GM21717 (cell line): ENCODE measurements at regions not wholly inside any gene's neighbourhood (a gene's known extent, or its start where the extent isn't known, plus 50 kb on each side); places are given as distances from the start of the nearest gene placed in this dataset.
"Not testable (repeated sequence)": the region's sequence is repeated elsewhere in the genome, so short reads cannot be mapped to it uniquely, and the experiment has no call there.

Source experiments
- ATAC-seq: cut with Tn5 transposase; IDR thresholded peaks from one replicate; pipeline ENCODE4 v1.9.1; 2021; ENCODE audit warnings: mild to moderate bottlenecking, moderate library complexity; ENCODE audit not compliant: unreplicated experiment

GRCh38 chr2:183455056-183455455 is 330.8 kb downstream of the NUP35 start:
- no peak for ATAC-seq

GRCh38 chr2:183456177-183456576 is 331.9 kb downstream of the NUP35 start:
- no peak for ATAC-seq

GRCh38 chr2:183458460-183458859 is 334.2 kb downstream of the NUP35 start:
- no peak for ATAC-seq

GRCh38 chr2:183459466-183459865 is 335.2 kb downstream of the NUP35 start:
- no peak for ATAC-seq

GRCh38 chr2:183463821-183464220 is 339.6 kb downstream of the NUP35 start:
- ATAC-seq: no peak

GRCh38 chr2:183465048-183465447 is 340.8 kb downstream of the NUP35 start:
- no peak for ATAC-seq

- no peak for ATAC-seq
These were observed 350.9 kb downstream of the NUP35 start for GRCh38 chr2:183474912-183475695.

- ATAC-seq: no peak
These were observed 352.2 kb downstream of the NUP35 start for GRCh38 chr2:183476490-183476889.

GRCh38 chr2:183477296-183477695 is 353.1 kb downstream of the NUP35 start:
- no peak for ATAC-seq

GRCh38 chr2:183478941-183479595 is 354.8 kb downstream of the NUP35 start:
- not testable (repeated sequence) for ATAC-seq

GRCh38 chr2:183487326-183487725 is 363.1 kb downstream of the NUP35 start:
- no peak for ATAC-seq

GRCh38 chr2:183488421-183488820 is 364.2 kb downstream of the NUP35 start:
- ATAC-seq: no peak

GRCh38 chr2:183490489-183490888 is 366.2 kb downstream of the NUP35 start:
- no peak for ATAC-seq

- ATAC-seq: no peak
These were observed 366.7 kb downstream of the NUP35 start for GRCh38 chr2:183490914-183491313.

- no peak for ATAC-seq
These were observed 368.8 kb downstream of the NUP35 start for GRCh38 chr2:183493040-183493439.

GRCh38 chr2:183495079-183495478 is 370.8 kb downstream of the NUP35 start:
- ATAC-seq: no peak

GRCh38 chr2:183495589-183496267 is 371.5 kb downstream of the NUP35 start:
- ATAC-seq: peak; percentile 97

- no peak for ATAC-seq
These were observed 373.6 kb downstream of the NUP35 start for GRCh38 chr2:183497861-183498260.

GRCh38 chr2:183505911-183506310 is 381.7 kb downstream of the NUP35 start:
- ATAC-seq: no peak

GRCh38 chr2:183511154-183511553 is 386.9 kb downstream of the NUP35 start:
- ATAC-seq: no peak

- ATAC-seq: no peak
These were observed 395.3 kb downstream of the NUP35 start for GRCh38 chr2:183519371-183520056.
